Calu3 (cell line): ENCODE measurements at regions not wholly inside any gene's neighbourhood (a gene's known extent, or its start where the extent isn't known, plus 50 kb on each side); places are given as distances from the start of the nearest gene placed in this dataset.

ENCODE experiments used
- BruUV-seq: library from RNA; stranded (reverse); fragments of 400-500 nt; replicated peaks from 2 replicates; lab custom pipeline; 2021; lab: Mats Ljungman, UMichigan
- CTCF ChIA-PET: fragments of 300-600 bp; sonication (Branson Sonifier 250); formaldehyde crosslinking; loops from one replicate; lab custom pipeline; 2022; ENCODE audit warnings: antibody characterized with exemption; lab: Charles Lee
- DNase-seq: peaks from one replicate; pipeline ENCODE4 v3.0.0; 2022
- H3K27ac Mint-ChIP-seq: one replicate; pipeline ENCODE4 v1.8.0; 2022; ENCODE audit warnings: mixed read lengths; ENCODE audit not compliant: unreplicated experiment
- H3K27me3 Mint-ChIP-seq: one replicate; pipeline ENCODE4 v1.8.0; 2022; ENCODE audit warnings: mixed read lengths; ENCODE audit not compliant: unreplicated experiment
- H3K36me3 Mint-ChIP-seq: one replicate; pipeline ENCODE4 v1.8.0; 2022; ENCODE audit warnings: mild to moderate bottlenecking, moderate library complexity, mixed read lengths; ENCODE audit not compliant: insufficient read depth, unreplicated experiment
- H3K4me1 Mint-ChIP-seq: one replicate; pipeline ENCODE4 v1.8.0; 2022; ENCODE audit warnings: mild to moderate bottlenecking, low read depth, mixed read lengths; ENCODE audit not compliant: unreplicated experiment
- H3K4me3 Mint-ChIP-seq: one replicate; pipeline ENCODE4 v1.8.0; 2022; ENCODE audit warnings: mild to moderate bottlenecking, low read depth, moderate library complexity, mixed read lengths; ENCODE audit not compliant: unreplicated experiment
- H3K9me3 Mint-ChIP-seq: one replicate; pipeline ENCODE4 v1.8.0; 2022; ENCODE audit warnings: low read depth, mixed read lengths; ENCODE audit not compliant: unreplicated experiment
- CTCF ChIP-seq: fragments of 200-600 bp; IDR thresholded peaks from one replicate; pipeline ENCODE4 v1.8.0; 2022; ENCODE audit warnings: antibody characterized with exemption; ENCODE audit not compliant: unreplicated experiment
- intact Hi-C: fragments of 100-400 bp; cut with micrococcal nuclease; formaldehyde crosslinking; loops from one replicate; pipeline ENCODE4 v1.10.0; 2022; ENCODE audit not compliant: unreplicated experiment

DNA sequence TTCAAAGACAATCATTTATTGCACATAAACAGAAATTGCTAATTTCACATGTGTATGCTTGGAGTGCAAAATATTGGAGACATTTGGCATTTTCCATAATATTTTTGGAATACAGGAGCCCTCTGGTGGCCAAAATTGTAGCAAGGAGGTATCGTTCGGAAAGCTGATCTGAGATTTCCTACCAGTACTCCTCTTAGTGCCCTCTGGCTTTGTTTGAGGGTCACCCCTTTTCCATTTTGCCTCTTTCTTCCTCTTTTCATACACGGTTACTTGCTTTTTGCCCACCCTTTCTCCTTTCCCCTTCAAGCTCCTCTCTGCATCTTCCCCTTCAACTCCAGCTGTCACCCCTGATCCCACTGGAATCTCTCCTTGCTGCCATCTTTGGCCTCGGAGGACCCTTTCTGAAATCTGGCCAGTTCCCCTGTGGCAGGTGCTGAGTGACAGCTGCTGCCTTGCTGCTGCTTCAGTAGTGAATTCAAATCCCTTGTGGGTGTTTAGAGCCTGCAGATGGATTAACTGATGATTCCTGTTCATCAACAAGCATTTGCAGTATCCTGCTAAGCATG lies 164.6 kb upstream of the PARP11 start:
- Mint-ChIP-seq H3K9me3 (no peaks in the 10 kb centered on the region), H3K4me1 (no peaks in the 10 kb centered on the region), H3K27ac (no peak overlapping the region), H3K27me3 (peaks cover 98% of the 10 kb centered on the region), H3K4me3 (no peak overlapping the region), H3K36me3 (no peaks in the 10 kb centered on the region)
- TF ChIP-seq CTCF: peak; percentile 68
- CTCF ChIA-PET: interaction anchor here (0.6 to 3.5 kb wide), 10 partner anchors 27 to 738 kb away, joined by 3 to 16 read pairs (median 6); no protein-coding TSS in a partner anchor
- BruUV-seq: no TSS peak
- intact Hi-C loops: loop anchor here (1.0 to 5.0 kb wide), 3 partner anchors 42 to 239 kb away; no protein-coding TSS in a partner anchor
- DNase-seq: peak; percentile 57

GRCh38 chr12:4036671-4037271 lies 163.6 kb upstream of the PARP11 start:
- peaks cover 98% of the 10 kb centered on the region for H3K27me3 Mint-ChIP-seq
- H3K36me3 Mint-ChIP-seq: peaks cover 4% of the 10 kb centered on the region
- H3K9me3 Mint-ChIP-seq: no peaks in the 10 kb centered on the region
- H3K4me1 Mint-ChIP-seq: peaks cover 5% of the 10 kb centered on the region
- H3K4me3 Mint-ChIP-seq: no peak overlapping the region
- CTCF ChIA-PET: interaction anchor here (0.8 to 3.5 kb wide), 5 partner anchors 26 to 240 kb away, joined by 3 to 16 read pairs (median 12); no protein-coding TSS in a partner anchor
- DNase-seq: no peak
- intact Hi-C loops: loop anchor here (1.0 to 5.0 kb wide), 3 partner anchors 40 to 241 kb away; no protein-coding TSS in a partner anchor
- no peak overlapping the region for H3K27ac Mint-ChIP-seq
- no TSS peak for BruUV-seq
- no peak for TF ChIP-seq CTCF

DNA sequence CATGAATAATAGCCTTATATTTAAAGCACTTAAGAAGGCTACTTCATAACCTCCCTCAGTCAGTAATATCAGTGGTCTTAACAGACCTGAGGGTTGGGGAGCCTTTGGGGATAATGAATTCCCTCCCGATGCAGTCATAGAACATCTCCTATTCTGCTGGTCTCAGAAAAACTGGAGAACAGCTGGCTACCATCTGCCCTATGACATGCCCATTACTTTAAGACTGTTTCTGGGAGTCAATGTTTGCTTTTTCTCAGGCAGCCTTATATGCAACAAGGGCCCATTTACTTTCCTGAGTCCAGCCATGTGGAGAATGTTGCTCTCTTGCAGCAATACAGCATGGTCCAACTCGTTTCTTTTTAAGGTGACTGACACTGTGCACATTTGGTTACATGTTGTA lies 161.7 kb upstream of the PARP11 start:
- Mint-ChIP-seq H3K27ac (no peak overlapping the region), H3K9me3 (no peaks in the 10 kb centered on the region), H3K4me3 (no peak overlapping the region), H3K4me1 (peaks cover 17% of the 10 kb centered on the region), H3K27me3 (peaks cover 83% of the 10 kb centered on the region), H3K36me3 (peaks cover 15% of the 10 kb centered on the region)
- no peak for TF ChIP-seq CTCF
- no peak for DNase-seq
- BruUV-seq: no TSS peak
- CTCF ChIA-PET: no interaction called here
- intact Hi-C loops: loop anchor here (5.0 kb wide), 1 partner anchor 242 kb away; no protein-coding TSS in a partner anchor

GRCh38 chr12:4032924-4033615 lies 159.9 kb upstream of the PARP11 start:
- Mint-ChIP-seq H3K4me3 (no peak overlapping the region), H3K27me3 (peaks cover 71% of the 10 kb centered on the region), H3K27ac (no peak overlapping the region), H3K9me3 (no peaks in the 10 kb centered on the region), H3K4me1 (peaks cover 17% of the 10 kb centered on the region), H3K36me3 (peaks cover 15% of the 10 kb centered on the region)
- CTCF ChIA-PET: interaction anchor here (3.6 kb wide), 1 partner anchor 23 kb away, joined by 24 read pairs; no protein-coding TSS in a partner anchor
- TF ChIP-seq CTCF: no peak
- intact Hi-C loops: no loop called here
- BruUV-seq: no TSS peak
- no peak for DNase-seq
